Gastroesophageal sphincter (tissue), 4 donors: ENCODE measurements at regions not wholly inside any gene's neighbourhood (a gene's known extent, or its start where the extent isn't known, plus 50 kb on each side); places are given as distances from the start of the nearest gene placed in this dataset.
"Not testable (repeated sequence)": the region's sequence is repeated elsewhere in the genome, so short reads cannot be mapped to it uniquely, and the experiment has no call there.

Source experiments
- ATAC-seq: fragments of 150-250 bp; one replicate; pipeline ENCODE4 v1.9.1; 2016; ENCODE audit warnings: mild to moderate bottlenecking, moderate library complexity
- H3K27ac ChIP-seq, 4 donors: fragments of 200-600 bp; sonication (generic) in 3 of 4; 1 replicate in 3 of 4; 2 replicates in 1 of 4; pipeline ENCODE4 v1.5.1; 2016 to 2019
- H3K27me3 ChIP-seq: fragments of 200-600 bp; sonication (generic); one replicate; pipeline ENCODE4 v1.5.1; 2019
- H3K36me3 ChIP-seq, 2 donors: fragments of 200-600 bp; sonication (generic); one replicate each; pipeline ENCODE4 v1.5.1; 2019; ENCODE audit warnings: control low read depth in 1 of 2
- H3K4me1 ChIP-seq, 3 donors: fragments of 200-600 bp; sonication (generic); 1 replicate in 2 of 3; 2 replicates in 1 of 3; pipeline ENCODE4 v1.5.1; 2016 to 2019; ENCODE audit warnings: control low read depth in 2 of 3
- H3K4me3 ChIP-seq, 2 donors: fragments of 200-600 bp; sonication (generic); one replicate each; pipeline ENCODE4 v1.5.1; 2019; ENCODE audit warnings: mild to moderate bottlenecking in 1 of 2, moderate library complexity in 1 of 2
- H3K9me3 ChIP-seq, 3 donors: fragments of 200-600 bp; sonication (generic); one replicate each; pipeline ENCODE4 v1.5.1; 2017 to 2019; ENCODE audit warnings: control low read depth in 2 of 3
- CTCF ChIP-seq, 4 experiments: fragments of 200-600 bp in 2 of 4; fragments of 450-650 bp in 2 of 4; sonication (generic) in 1 of 4; IDR thresholded peaks; one replicate each; pipeline ENCODE4 v1.5.1; 2017 to 2019; ENCODE audit warnings: antibody characterized with exemption in 4 of 4, mild to moderate bottlenecking in 2 of 4, moderate library complexity in 2 of 4
- EP300 ChIP-seq: sonication (generic); formaldehyde crosslinking; IDR thresholded peaks from one replicate; pipeline ENCODE4 v1.6.1; 2017; ENCODE audit warnings: antibody characterized with exemption, mild to moderate bottlenecking
- POLR2A ChIP-seq, 2 donors: fragments of 450-650 bp; IDR thresholded peaks; one replicate each; pipeline ENCODE4 v1.6.1; 2017; ENCODE audit warnings: antibody characterized with exemption in 2 of 2, mild to moderate bottlenecking in 2 of 2, moderate library complexity in 1 of 2
- POLR2AphosphoS5 ChIP-seq: sonication (generic); formaldehyde crosslinking; IDR thresholded peaks from one replicate; pipeline ENCODE4 v1.6.1; 2017; ENCODE audit warnings: antibody characterized with exemption
- WGBS, 2 donors: methylation state at CpG; one replicate each; pipeline ENCODE4 v1.1.5; 2018; ENCODE audit warnings: low coverage in 1 of 2; 5-methylcytosine and 5-hydroxymethylcytosine counted together

- Histone ChIP-seq H3K36me3 (no peaks in the 10 kb centered on the region), H3K4me1 (peaks cover 0 to 6% (median 0%) of the 10 kb centered on the region in 3 donors), H3K27ac (no peak overlapping the region), H3K4me3 (no peak overlapping the region), H3K27me3 (no peaks in the 10 kb centered on the region), H3K9me3 (no peaks in the 10 kb centered on the region)
- no peak for ATAC-seq
- TF ChIP-seq EP300, result no peak
- no peak for TF ChIP-seq POLR2AphosphoS5
- no peak for TF ChIP-seq CTCF (IDR thresholded peaks at IDR 0.05)
- no peak for TF ChIP-seq POLR2A (IDR thresholded peaks at IDR 0.05)
- 87 to 91% methylated on average over 11 to 14 of the region's 16 CpGs for WGBS, 2 donors
Observed at GRCh38 chr10:4151466-4151865, 366.5 kb upstream of the KLF6 start.

- no peak overlapping the region for H3K4me3 ChIP-seq
- 87% methylated on average over 3 of the region's 4 CpGs; no CpG with 5 or more reads in 1 of the 2 donors for WGBS, 2 donors
- no peak for ATAC-seq
Observed at GRCh38 chr10:4150676-4151075, 365.7 kb upstream of the KLF6 start.

GRCh38 chr10:4149460-4149859 is 364.5 kb upstream of the KLF6 start:
- not testable (repeated sequence) for H3K4me3 ChIP-seq, H3K27me3 ChIP-seq, H3K27ac ChIP-seq, H3K36me3 ChIP-seq, ATAC-seq, H3K9me3 ChIP-seq, H3K4me1 ChIP-seq
- 90 to 93% methylated on average over 3 to 11 of the region's 14 CpGs for WGBS, 2 donors

More at GRCh38 chr10:4150676-4151075, 365.7 kb upstream of the KLF6 start:
- no peaks in the 10 kb centered on the region for H3K9me3 ChIP-seq
- H3K27me3 ChIP-seq, result no peaks in the 10 kb centered on the region
- H3K4me1 ChIP-seq, result peaks cover 0 to 6% (median 0%) of the 10 kb centered on the region in 3 donors
- H3K36me3 ChIP-seq, result no peaks in the 10 kb centered on the region
- TF ChIP-seq EP300 (no peak), CTCF (IDR thresholded peaks at IDR 0.05) (no peak), POLR2A (IDR thresholded peaks at IDR 0.05) (no peak), POLR2AphosphoS5 (no peak)
- H3K27ac ChIP-seq, result no peak overlapping the region

GRCh38 chr10:4147245-4147644 is 362.2 kb upstream of the KLF6 start:
- no peaks in the 10 kb centered on the region for H3K36me3 ChIP-seq
- TF ChIP-seq POLR2AphosphoS5 (no peak), CTCF (IDR thresholded peaks at IDR 0.05) (no peak), POLR2A (IDR thresholded peaks at IDR 0.05) (no peak), EP300 (no peak)
- no peaks in the 10 kb centered on the region for H3K27me3 ChIP-seq
- no peak overlapping the region for H3K4me3 ChIP-seq
- ATAC-seq, result no peak
- no peaks in the 10 kb centered on the region for H3K4me1 ChIP-seq
- H3K27ac ChIP-seq, result no peak overlapping the region
- H3K9me3 ChIP-seq, result no peaks in the 10 kb centered on the region

GRCh38 chr10:4144817-4145216 is 359.8 kb upstream of the KLF6 start:
- WGBS, 2 donors, result 74 to 84% methylated on average over 5 to 6 of the region's 6 CpGs
- Histone ChIP-seq H3K27me3 (no peaks in the 10 kb centered on the region), H3K4me1 (no peaks in the 10 kb centered on the region), H3K4me3 (no peak overlapping the region), H3K9me3 (peaks cover 0 to 23% (median 0%) of the 10 kb centered on the region in 3 donors), H3K27ac (no peak overlapping the region), H3K36me3 (no peaks in the 10 kb centered on the region)
- no peak for TF ChIP-seq CTCF (IDR thresholded peaks at IDR 0.05)
- TF ChIP-seq POLR2AphosphoS5, result no peak
- no peak for TF ChIP-seq POLR2A (IDR thresholded peaks at IDR 0.05)
- TF ChIP-seq EP300, result no peak
- no peak for ATAC-seq
